Daoy (cell line): ENCODE measurements at regions not wholly inside any gene's neighbourhood (a gene's known extent, or its start where the extent isn't known, plus 50 kb on each side); places are given as distances from the start of the nearest gene placed in this dataset.

Experiments
- DNase-seq: peaks from one replicate; pipeline ENCODE4 v3.0.0-alpha.2; 2015; ENCODE audit warnings: low read depth

DNA sequence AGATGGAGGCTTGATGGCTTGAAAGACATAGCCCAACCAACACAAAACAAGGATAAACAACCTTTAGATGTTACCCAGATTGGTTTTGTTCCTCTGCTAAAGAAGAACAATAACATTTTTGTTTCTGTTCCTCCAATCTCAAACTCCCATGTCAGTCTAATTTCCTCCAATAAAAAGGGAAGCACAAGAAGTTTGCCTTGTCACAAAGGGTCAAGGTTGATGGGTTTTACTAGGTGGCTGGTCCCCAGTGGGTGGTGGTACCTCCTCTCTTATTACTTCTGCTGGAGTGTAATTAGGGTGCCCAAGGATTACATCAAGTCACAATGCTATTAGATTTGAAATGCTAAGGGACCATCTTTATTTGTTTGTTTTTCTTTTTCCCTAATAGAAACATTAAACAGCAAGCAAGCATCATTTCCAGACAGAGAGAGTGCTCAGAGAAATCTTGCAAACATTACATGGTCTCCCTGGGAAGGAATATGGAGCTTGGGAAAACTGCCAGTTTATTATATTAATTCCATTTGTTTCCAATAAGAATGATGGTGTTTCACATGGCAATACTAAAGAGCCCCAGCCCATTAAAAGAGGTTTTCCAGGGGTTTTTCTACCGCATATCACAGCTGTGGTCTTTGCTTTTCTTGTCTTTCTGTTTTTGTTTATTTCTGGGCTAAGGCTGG is 78.3 kb upstream of the AOAH start:
- DNase-seq, result no peak

DNA sequence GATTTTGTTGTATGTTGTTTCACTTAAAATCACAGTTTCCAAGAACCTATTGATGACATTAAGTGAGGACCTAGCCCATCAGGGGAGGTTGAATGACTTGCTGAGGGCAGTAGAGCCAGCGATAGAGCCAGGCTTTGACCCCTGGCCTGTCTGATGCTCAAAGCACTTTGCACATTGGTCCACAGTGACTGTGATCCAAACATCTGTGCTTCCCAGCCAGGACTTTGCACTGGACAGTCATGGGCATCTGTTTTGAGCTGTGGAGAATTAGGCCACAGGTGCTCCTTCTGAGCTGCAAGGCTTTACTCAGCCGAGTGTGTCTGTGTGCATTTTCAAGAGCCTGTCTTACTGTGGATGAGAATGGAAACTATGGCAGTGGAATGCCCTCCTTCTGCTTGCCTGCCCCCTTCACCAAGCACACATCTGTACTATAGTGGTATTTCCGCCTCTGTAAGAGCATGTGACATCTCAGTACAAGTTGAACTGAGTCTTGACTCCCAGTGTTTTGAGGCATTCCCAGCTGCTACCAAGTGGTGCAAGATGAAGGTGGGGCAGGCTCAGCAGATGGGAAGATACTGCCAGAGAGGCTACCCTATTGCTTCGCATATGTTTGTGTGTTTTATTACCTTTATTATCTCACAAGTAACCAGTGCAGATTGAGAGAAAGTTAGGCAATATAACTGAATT is 72.7 kb upstream of the AOAH start:
- no peak for DNase-seq

DNA sequence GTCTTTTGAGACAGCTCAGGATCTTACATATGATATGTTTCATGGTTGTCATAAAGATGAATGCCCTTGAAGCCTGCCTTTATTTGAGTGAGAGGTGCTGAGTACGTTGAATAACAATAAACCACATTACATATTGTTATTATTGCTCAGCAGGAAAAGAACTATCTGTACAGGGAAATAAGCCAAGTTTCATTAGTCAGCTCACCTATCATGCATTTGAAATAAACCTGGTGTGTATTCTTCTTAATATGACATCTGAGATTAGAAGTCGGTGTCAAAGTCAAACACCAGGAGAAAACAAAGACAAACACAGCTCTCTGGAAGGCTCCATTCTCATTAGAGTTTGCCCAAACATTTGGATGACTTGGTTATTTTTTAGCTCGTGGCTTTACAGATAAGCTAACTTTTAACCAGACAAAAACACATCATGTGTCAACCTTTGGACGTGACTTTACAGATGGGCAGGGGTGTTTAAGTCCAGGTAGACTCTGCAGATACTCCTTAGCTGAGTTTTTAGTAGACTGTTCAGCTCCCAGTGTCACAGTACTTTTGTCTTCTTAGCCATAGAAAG is 71.2 kb upstream of the AOAH start:
- DNase-seq, result no peak

DNA sequence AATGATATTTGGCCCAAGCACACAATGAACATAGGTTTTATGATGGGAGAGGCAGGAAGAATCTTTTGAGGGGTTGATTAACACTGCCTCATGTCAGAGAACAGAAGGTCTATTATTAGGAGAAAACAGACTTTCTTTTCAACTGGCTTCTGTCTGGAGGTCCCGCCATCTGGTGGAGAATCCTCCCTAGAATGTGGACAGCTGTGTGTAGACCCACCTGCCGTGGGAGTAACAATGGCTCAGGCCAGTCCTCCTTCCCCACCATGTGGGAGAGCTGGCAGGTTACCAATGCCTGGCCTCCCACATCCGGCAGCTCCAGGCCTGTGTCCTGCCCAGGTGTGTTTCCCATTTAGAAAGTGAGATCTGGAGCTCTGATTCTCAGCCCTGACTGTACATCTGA is 70.4 kb upstream of the AOAH start:
- peak; percentile 47 for DNase-seq

DNA sequence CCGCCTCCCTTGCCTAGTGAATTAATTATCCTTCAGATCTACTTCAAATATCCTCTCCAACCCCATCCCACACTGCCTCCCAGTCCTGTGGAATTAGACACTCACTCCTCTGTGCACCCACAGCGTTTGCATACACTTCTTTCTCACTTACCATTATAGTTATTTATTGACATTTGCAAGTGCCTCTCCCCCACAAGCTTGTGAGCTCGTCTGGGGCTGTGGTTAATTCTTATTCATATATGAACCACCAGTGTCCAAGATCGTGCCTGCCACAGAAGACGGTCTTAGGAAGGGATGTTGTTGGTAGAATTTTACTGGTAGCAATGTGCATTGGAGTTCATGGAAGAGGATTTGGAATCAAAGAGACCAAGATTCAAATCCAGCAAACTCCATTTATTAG is 68.1 kb upstream of the AOAH start:
- no peak for DNase-seq

DNA sequence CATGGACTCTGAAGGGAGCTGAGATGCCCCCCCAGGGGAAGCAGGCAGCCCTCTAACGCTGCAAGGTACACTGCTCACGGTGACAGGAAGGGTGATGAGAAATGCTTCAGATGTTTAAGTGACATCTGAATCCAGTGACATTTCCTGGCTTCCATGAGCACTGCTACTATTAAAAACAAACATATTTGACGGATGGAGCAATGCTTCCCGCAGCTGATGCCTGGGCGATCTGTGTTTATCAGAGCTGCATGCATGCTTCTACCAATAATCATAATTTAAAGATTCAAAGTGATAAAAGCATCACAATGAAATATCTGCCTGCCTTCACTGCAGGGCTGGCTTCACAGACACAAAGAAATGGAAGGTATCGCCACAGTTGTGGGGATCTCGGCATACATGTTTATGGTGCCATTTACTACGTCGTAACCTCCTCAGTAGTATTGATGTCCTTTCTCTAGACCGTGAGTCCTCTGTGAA is 66.1 kb upstream of the AOAH start:
- DNase-seq, result no peak

DNA sequence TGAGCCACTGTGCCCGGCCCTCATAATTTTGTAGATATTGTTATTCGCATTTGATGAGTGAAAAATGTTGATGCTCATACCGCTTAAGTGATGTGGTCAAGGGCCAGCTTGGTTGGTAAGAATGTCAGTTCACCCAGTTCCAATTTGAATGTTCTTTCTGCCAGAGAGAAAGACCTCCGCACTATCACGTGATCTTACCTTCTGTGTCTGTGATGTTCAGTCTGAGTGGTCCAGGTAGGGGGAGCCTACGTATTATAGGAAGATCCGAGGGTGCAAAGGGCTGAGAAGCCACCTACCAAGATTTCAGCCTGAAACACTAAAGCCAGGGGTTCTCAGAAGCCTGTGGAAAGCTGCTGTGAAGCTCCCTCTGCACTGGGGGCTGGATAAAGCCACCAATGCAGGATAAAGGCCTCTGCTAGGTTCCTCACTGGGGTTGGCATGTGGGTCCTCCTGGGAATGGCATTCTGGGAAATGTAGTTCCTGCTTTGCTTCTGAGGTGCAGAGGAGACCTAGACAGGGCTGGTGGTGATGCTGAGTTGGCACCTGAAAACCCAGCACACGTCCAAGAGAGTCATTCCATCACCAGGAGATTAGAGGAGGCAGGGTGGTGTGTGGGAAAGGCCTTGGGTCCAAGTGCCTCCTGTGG is 64.7 kb upstream of the AOAH start:
- no peak for DNase-seq

DNA sequence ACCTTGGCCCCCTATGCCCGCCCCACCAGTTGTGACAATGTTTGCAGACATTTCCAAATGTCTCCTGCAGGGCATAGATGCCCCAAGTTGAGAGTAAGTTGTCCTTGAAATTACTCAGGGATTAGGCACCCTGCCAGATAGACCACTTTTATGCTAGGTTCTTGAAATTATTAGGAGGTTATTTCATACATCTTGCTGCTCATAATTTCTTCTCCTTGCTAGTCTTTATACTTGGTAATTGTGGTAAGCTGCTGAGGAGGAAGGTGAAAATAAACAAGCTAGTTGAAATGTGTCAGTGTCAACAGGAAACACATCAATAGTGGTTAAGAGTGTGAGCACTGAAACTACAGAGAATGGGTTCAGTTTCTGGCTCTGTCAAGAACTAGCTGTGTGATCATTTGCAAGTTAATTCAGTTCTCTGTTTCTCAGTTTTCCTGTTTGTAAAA is 63.7 kb upstream of the AOAH start:
- DNase-seq, result no peak

DNA sequence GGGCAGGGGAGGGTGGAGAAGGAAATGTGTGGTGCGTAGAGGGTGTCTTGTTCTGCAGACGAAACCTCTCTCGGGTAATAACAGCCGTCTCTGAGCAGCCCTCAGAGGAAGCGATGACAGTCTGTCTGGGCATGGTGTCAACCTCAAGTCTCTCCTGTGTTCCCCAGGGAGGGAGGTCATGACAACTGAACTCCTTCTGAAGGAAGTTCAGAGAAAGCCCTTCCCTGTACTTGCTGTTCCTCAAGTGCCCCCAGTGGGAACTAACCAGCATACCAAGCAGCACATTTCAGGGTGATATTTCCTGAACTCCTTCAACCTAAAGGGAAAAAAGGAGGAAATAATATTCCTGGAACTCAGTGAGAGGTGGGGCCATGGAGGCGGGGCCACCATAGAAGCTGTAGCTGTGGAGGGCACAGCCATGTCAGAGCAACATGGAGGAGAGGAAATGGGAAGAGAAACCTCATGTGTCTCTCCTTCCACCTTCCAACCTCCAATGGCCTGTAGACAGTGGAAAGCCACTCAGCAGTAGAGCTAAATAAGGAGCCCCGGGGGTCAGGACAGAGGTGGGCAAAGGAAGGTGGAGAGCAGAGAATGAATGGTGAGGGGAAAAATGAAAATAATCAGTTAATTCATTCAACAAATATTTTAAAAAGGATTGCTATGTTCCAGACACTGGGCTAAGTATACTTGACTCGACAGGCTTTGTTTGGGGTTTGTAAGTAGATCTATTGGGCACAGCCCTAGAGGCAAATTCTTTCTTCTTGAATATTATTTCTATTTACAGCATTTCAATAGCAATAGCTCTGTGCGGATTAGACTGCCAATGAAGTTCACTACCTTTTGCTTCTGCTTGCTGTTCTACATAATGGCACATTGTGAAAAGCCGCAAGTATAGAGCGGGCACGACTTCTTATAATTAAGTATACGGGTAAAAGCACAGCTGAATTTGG is 61.0 kb upstream of the AOAH start:
- DNase-seq, result peak; percentile 55

DNA sequence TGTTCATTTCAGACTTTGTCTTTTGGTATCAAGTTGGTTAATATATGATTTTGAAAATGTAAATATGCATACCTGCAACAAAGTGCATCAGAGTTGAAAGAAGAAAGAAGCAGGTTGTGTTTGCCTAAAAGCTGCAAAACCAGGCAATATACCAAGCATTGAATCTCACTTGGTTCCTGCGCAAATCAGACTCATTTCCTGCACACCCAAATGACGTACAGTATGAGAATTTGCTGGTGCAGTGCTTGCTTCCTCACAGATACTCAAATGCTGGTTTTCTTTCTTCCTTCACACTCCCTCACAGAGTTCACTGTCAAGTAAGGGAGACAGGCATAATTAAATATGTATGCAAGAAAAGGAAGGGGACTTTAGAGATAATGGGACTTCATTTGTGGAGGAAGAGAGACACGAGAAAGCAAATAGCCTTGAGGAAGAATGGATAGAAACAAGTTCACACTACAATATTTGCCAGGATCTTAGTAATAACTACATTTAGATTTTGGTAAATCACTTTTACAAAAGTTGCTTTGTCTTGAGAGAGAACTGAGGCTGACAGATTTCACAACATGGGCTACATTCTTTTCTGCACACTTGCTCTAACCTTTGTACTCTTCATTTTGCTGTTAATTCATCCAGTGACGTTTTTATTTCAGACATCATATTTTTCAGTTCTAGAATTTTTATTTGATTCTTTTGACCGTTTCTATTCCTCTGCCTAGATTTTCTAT is 56.9 kb upstream of the AOAH start:
- no peak for DNase-seq

DNA sequence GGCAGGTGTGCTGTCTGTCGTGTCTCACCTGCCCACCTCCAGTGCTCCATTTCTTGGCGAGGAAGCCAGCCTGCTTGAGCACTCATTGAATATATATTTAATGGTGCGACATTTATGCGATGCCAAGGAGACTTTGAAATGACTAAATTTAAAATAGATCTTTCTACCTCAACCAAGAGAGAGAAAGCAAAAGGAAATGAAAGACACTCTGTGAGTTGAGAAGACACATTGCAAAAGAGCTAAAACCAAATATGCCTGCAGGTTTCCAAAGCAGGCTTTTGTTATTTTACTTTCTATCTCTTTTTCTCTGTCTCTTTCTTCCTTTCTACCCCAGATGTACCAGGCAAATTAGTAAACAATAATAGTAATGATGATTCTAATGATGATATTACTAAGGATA is 53.6 kb upstream of the AOAH start:
- DNase-seq, result no peak

DNA sequence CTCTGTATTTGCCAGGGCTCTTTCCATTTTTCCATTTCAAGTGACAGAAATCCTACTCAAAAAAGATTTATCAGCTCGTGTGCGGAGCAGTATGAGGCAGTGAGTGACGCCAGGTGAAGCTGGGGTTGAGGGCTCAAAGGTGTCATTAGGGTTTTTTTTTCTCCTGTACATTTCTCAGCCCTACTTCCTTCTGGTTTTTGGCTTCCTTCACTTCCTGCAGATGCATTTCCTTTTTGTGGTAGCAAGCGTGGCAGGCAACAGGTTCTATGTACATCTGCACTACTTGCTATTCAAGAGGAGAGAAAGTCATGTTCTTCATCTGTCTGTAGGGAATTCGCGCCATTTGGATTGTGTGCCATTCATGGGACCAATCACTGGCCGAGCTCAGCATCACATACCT is 52.8 kb upstream of the AOAH start:
- DNase-seq, result no peak

DNA sequence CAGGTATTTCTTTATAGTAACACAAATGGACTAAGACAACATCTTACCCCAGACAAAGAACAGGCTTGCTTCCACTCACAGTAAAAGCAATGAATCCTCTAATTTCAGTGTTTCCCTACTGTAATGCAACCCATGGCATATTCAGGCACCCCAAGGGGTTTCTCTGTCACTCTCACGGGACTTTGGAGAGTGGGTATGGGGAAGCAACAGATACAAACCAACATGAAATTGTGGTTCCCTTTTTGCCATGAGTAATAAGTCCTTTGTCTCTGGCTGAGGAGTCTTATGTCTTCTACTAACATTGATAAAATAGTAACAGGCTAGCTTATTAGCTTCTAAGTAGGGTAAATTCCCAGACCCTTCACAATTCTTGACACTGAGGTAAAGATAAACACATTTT is 51.4 kb upstream of the AOAH start:
- no peak for DNase-seq

DNA sequence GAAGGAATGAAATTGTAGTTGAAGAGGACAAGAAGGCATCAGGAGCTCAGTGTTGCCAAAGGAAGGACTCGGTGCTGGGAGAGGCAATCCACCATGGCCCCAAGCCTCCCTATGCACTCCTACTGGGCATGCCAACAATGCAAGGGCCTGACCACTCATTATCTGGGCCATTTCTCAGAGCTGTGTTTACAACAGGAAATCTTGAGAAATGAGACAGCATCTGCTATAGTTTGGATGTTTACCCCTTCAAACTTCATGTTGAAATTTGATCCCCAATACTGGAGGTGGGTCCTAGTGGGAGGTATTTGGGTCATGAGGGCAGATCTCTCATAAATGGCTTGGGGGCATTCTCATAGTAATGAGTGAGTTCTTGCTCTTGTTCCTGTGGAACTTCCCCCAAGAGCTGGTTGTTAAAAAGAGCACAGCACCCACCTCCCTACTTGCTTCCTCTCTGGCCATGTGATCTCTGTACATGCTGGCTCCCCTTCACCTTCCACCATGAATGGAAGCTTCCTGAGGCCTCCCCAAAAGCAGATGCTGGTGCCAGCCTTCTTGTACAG is 50.8 kb upstream of the AOAH start:
- peak; percentile 29 for DNase-seq
